Right atrium auricular region (tissue), 2 donors: ENCODE measurements at regions not wholly inside any gene's neighbourhood (a gene's known extent, or its start where the extent isn't known, plus 50 kb on each side); places are given as distances from the start of the nearest gene placed in this dataset.

ENCODE experiments used
- DNase-seq: peaks from one replicate; pipeline ENCODE4 v3.0.0-alpha.2; 2019; ENCODE audit warnings: low spot score
- H3K27ac ChIP-seq, 2 donors: fragments of 200-600 bp; sonication (generic); 1 replicate in 1 of 2; 2 replicates in 1 of 2; pipeline ENCODE4 v1.5.1; 2016 to 2019
- H3K27me3 ChIP-seq, 2 donors: fragments of 200-600 bp; sonication (generic); one replicate each; pipeline versions ENCODE4 v1.5.1 to v1.6.0; 2017 to 2019
- H3K36me3 ChIP-seq: fragments of 200-600 bp; sonication (generic); one replicate; pipeline ENCODE4 v1.5.1; 2016
- H3K4me1 ChIP-seq, 2 donors: fragments of 200-600 bp; sonication (generic); one replicate each; pipeline versions ENCODE4 v1.5.1 to v1.6.0; 2017 to 2019
- H3K4me3 ChIP-seq, 2 donors: fragments of 200-600 bp; sonication (generic); 1 replicate in 1 of 2; 2 replicates in 1 of 2; pipeline ENCODE4 v1.5.1; 2017 to 2019; ENCODE audit warnings: mild to moderate bottlenecking in 1 of 2, moderate library complexity in 1 of 2
- H3K9me3 ChIP-seq, 2 donors: fragments of 200-600 bp; sonication (generic); one replicate each; pipeline ENCODE4 v1.5.1; 2019
- CTCF ChIP-seq, 2 donors: fragments of 200-600 bp; sonication (generic); IDR thresholded peaks; one replicate each; pipeline ENCODE4 v1.5.1; 2019; ENCODE audit warnings: antibody characterized with exemption in 2 of 2

- Histone ChIP-seq H3K4me3 (no peak overlapping the region), H3K9me3 (peaks cover 0 to 7% of the 10 kb centered on the region in 2 donors), H3K27me3 (no peaks in the 10 kb centered on the region), H3K4me1 (peaks cover 0 to 39% of the 10 kb centered on the region in 2 donors), H3K27ac (no peak overlapping the region), H3K36me3 (no peaks in the 10 kb centered on the region)
- no peak for DNase-seq
- TF ChIP-seq CTCF (IDR thresholded peaks at IDR 0.05), result no peak
Measured at GRCh38 chr13:50575138-50575537, 268.4 kb downstream of the DLEU7 start.

GRCh38 chr13:50576156-50576555 lies 267.3 kb downstream of the DLEU7 start:
- no peak for TF ChIP-seq CTCF (IDR thresholded peaks at IDR 0.05)
- Histone ChIP-seq H3K27ac (no peak overlapping the region), H3K4me1 (peaks cover 0 to 39% of the 10 kb centered on the region in 2 donors), H3K9me3 (peaks cover 0 to 4% of the 10 kb centered on the region in 2 donors), H3K36me3 (no peaks in the 10 kb centered on the region), H3K27me3 (no peaks in the 10 kb centered on the region), H3K4me3 (no peak overlapping the region)
- DNase-seq, result no peak

DNA sequence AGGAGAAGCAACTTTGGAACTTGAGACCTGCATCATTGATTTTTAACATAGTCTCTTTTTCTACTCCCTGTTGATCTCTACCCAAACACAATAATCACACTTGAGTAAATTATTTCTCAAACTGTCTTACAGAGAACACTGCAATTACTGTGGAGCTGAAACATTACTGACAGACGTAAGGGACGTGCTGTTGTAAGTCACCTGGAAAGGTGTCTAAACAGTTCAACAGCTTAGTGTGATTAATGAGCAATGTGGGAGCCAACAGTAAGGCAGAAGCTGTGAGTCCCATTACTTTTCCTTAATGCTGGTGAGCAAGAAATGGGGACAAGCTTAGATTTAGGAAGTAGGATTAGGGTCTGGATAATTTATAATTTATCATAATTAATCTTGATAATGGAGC lies 265.7 kb downstream of the DLEU7 start:
- Histone ChIP-seq H3K36me3 (no peaks in the 10 kb centered on the region), H3K9me3 (no peaks in the 10 kb centered on the region), H3K27ac (no peak overlapping the region), H3K4me3 (no peak overlapping the region), H3K27me3 (no peaks in the 10 kb centered on the region), H3K4me1 (peaks cover 0 to 35% of the 10 kb centered on the region in 2 donors)
- TF ChIP-seq CTCF (IDR thresholded peaks at IDR 0.05), result no peak
- DNase-seq, result no peak

GRCh38 chr13:50580684-50581305 lies 262.7 kb downstream of the DLEU7 start:
- Histone ChIP-seq H3K27me3 (no peaks in the 10 kb centered on the region), H3K9me3 (no peaks in the 10 kb centered on the region), H3K4me3 (no peak overlapping the region), H3K27ac (peak overlapping the region in 1 of 2 donors; percentile 75), H3K36me3 (no peaks in the 10 kb centered on the region), H3K4me1 (peaks cover 0 to 14% of the 10 kb centered on the region in 2 donors)
- TF ChIP-seq CTCF (IDR thresholded peaks at IDR 0.05), result no peak
- DNase-seq, result no peak

- H3K4me3 ChIP-seq, result no peak overlapping the region
- TF ChIP-seq CTCF (IDR thresholded peaks at IDR 0.05), result no peak
- H3K9me3 ChIP-seq, result no peaks in the 10 kb centered on the region
- peaks cover 0 to 6% of the 10 kb centered on the region in 2 donors for H3K4me1 ChIP-seq
- DNase-seq, result no peak
- H3K27me3 ChIP-seq, result no peaks in the 10 kb centered on the region
- H3K36me3 ChIP-seq, result no peaks in the 10 kb centered on the region
- H3K27ac ChIP-seq, result peak overlapping the region in 1 of 2 donors; percentile 75
Measured at GRCh38 chr13:50581586-50582196, 261.8 kb downstream of the DLEU7 start.
